ENCODE measurements at regions not wholly inside any gene's neighbourhood (a gene's known extent, or its start where the extent isn't known, plus 50 kb on each side); places are given as distances from the start of the nearest gene placed in this dataset.
"Not testable (repeated sequence)": the region's sequence is repeated elsewhere in the genome, so short reads cannot be mapped to it uniquely, and the experiment has no call there.

DNA sequence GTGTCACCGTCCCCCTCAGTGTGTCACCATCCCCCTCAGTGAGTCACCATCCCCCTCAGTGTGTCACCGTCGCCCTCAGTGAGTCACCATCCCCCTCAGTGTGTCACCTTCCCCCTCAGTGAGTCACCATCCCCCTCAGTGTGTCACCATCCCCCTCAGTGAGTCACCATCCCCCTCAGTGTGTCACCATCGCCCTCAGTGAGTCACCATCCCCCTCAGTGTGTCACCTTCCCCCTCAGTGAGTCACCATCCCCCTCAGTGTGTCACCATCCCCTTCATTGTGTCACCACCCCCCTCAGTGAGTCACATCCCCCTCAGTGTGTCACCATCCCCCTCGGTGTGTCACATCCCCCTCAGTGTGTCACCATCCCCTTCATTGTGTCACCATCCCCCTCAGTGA is 486.1 kb upstream of the SALL3 start:
- DNase-seq: not testable (repeated sequence)

DNA sequence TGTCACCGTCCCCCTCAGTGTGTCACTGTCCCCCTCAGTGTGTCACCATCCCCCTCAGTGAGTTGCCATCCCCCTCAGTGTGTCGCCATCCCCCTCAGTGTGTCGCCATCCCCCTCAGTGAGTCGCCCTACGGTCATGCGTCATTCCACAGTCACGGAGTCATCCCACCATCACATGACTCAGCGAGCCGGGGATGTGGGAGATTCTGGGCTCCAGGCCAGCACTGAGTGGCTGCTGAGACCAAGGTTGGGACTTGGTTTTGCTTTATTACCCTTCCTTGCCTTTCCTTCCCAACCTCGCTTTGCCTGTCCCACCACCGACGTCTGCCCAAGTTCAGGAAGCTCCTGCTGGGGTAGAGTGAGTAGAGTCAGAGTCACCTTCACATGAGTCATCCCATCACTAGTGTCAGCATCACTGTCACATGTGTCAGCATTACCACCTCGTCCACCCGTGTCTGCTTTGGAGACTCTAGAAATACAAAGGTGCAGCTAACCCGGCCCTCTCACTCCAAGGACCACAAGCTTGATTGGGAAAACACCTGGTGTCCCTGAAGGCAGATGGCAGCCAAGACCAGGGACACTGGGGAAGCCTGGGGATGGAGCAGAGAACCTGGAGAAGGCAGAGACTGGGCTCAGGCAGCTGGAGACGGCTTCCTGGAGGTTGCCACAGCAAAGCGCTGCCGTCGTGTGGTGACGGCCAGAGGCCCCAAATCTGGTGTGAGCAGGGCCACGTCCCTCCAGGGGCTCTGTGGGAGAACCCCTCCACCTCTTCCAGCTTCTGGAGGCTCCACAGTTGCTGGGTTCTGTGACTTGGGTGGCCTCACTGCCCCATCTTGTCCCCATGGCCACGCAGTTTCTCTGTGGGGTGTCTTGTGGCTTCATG is 485.2 kb upstream of the SALL3 start:
- no peak for DNase-seq

DNA sequence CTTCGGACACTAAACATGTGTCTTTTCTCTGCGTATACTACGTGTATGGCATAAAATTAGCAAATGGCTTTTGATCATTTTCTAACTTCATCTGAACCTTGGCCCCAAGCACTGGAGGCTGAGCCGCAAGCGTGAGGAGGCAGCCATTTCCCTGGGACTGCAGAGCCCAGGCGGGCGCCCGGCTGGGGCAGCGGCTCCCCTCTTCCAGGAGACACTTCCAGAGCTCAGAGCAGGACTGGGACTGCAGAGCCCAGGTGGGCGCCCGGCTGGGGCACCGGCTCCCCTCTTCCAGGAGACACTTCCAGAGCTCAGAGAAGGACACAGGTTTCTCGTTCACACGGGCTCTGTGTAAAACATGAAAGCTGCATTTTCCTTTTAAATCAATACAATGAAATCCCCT is 484.1 kb upstream of the SALL3 start:
- DNase-seq: no peak

DNA sequence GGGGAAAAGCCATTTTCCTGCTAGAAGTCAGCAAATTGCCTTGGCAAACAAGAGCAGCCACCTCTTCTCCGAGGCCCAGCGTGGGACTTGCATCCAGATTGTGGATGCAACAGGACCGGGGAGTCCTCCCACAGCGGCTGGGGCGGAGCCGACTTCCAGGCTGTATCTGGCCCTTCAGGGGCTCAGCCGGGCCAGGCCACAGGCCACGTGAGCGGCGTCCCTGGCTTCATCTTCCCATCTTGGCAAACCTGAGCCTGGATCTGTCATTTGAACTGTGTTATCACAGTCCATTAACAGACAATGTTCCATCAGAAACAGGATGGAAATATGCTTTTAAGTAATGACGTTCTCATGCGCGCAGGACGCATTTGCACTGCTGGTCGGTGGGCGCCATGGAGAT is 483.5 kb upstream of the SALL3 start:
- no peak for DNase-seq

DNA sequence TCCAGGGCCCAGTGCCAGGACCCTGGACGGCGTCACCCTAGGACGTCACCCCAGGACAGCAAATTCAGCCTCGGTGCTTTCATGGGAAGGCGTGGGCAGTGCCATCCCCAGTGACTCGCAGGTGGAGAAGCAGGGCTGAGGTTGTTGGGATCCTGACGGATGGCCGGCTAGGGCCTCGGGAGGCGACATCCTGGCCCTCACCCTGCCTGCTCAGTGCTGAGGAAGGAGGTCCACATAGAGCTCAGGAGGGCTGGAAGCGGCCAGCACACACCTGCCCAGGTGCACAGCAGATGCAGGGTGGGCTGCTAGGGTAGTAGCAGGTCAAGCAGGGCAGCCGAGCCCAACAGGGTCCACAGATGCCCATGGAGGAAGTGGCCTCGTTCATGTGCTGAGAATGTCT is 482.0 kb upstream of the SALL3 start:
- DNase-seq: no peak

DNA sequence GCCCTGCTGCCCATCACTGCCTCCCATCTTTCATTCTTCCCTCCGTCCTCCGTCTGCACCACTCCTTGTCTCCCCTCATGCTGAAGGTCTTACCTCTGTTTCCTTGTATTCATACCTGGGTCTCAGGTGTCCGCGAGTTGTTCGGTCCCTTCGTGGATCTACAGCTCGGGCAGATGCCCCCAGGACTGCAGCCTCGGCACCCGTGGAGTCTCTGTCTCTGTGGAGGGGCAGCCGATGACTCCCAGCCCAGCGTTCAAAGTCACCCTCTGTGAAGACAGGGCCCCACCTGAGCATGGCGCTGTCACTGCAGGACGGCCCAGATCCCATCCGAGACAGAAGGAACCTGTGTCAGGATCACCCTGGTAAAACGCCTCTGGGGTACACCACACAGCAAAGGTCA is 480.0 kb upstream of the SALL3 start:
- no peak for DNase-seq

DNA sequence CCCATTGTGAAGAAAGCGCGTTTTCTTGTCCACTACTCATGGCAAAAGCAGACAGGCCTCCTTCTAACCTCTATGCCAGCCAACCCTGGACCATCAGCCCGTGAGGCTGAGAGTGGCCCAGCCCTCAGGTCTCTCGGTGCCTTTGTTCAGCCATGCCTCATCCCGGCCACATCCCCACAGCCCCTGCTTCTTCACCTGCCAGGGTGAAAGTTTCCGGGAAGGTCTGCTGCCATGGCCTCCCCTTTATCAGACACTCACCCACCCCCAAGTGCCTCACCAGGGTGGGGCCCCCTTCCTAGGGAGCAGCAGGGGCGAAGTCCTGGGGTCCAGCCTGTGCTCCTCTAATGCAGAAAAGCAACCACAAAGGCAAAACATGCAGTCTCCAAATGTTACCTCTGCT is 478.4 kb upstream of the SALL3 start:
- DNase-seq: no peak

DNA sequence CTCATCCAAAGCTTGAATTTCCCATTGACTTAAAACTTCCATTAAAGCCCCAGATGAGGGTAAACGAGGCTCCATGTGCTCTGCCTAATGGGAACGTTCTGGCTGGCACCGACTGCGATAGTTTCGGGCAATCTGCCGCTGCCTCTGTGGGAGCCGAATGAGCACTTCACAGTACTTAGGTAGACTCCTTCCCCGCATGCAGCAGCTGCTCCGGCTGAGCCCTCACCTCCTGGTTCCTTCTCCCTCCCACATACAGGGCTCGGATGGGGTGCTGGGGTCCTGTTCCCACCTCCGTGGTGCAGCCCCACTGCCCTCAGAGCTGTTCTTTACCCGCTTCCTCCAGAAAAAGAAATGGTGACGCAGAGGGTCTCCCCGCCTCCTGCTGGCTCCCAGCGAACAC is 476.5 kb upstream of the SALL3 start:
- no peak for DNase-seq

DNA sequence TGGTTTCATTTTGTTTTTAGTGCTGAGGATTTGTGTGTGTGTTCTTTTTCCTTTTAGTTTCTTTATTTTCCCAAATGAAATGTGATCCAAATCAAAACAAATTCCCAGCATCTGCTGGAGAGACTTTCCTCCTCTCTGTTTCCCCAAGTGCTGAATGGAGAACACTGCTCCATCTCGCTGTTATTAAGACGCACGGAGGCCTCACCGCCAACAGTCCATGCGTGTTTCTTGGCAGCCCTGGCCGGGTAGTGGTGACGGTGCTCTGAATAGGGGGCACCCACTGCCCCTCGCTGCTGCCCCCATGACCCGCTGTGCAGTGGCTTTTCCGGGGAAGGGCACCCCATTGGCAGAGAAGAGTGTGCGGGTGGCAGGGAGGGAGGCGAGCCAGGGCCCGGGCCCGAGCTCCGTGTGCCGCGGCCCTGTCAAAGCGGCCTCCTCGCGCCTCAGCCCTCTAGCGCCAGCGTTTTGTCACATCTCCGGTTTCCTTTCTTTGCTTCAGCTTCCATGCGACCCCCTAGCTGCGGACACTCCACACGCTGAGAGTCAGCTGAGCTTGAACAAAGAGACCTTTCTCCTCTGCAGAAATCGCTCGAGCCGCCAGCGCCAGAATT is 473.7 kb upstream of the SALL3 start:
- no peak for DNase-seq

DNA sequence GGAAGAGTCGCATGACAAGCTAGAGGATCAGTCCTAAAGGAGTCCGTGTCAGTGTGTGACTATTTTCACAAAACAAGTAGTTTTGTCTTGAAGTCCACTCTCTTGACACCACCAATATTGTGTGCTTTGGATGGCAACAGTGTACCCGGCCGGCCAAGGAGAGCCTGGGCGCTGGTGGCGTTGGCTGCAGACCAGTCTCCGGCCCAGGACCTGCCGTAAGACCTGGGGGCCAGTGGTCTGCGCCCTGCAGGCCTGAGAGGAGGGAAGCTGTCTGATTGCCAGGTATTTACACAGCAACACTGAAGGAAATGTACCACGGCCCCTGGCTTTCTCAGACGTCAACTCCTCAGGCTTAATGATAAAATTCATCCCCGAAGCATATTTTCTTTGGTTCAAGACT is 472.4 kb upstream of the SALL3 start:
- no peak for DNase-seq

DNA sequence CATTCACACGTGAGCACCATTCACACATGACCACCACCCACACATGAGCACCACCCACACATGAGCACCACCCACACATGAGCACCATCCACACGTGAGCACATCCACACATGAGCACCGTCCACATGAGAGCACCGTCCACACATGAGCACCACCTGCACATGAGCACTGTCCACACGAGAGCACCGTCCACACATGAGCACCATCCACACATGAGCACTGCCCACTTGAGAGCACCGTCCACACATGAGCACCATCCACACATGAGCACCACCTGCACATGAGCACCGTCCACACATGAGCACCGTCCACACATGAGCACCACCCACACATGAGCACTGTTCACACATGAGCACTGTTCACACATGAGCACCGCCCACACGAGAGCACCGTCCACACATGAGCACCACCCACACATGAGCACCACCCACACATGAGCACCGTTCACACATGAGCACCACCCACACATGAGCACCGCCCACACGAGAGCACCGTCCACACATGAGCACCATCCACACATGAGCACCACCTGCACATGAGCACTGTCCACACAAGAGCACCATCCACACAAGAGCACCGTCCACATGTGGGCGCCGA is 471.3 kb upstream of the SALL3 start:
- not testable (repeated sequence) for DNase-seq

DNA sequence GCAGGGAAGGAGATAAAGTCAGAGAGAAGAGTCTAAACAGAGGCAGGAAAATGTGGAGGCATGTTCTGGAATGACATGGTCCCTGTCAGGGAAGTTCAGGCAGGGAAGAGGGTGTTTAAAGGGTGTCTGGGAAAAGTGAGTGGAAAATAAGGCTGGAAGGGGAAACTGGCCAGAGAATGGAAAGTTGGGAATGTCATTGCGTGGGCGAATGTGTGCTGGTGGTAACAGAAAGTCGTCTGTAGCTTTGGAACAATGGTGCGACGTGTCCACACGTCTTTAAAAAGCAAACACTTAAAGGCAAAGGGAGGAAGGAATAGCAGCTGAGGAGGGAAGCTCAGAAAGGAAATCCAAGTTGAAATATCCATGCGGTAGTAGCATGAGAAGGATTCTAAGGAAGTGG is 469.5 kb upstream of the SALL3 start:
- no peak for DNase-seq

DNA sequence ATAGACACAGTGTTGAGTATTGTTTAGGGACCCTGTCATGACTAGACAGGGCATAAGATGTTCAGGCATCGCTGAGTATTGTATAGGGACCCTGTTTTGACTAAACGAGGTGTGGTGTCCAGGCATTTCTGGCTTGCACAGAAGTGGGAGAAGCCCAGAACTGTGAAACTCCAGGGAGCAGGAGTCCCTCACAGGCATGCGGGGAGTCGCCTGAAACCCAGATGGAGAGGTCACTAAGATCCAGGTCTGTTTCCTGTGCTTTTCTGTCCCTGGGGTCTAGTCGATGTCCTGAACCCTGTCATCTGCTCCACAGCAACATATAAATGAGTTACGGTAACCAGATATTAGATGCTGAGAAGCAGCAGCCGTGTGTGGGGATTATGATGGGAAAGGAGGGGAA is 469.0 kb upstream of the SALL3 start:
- DNase-seq: no peak

DNA sequence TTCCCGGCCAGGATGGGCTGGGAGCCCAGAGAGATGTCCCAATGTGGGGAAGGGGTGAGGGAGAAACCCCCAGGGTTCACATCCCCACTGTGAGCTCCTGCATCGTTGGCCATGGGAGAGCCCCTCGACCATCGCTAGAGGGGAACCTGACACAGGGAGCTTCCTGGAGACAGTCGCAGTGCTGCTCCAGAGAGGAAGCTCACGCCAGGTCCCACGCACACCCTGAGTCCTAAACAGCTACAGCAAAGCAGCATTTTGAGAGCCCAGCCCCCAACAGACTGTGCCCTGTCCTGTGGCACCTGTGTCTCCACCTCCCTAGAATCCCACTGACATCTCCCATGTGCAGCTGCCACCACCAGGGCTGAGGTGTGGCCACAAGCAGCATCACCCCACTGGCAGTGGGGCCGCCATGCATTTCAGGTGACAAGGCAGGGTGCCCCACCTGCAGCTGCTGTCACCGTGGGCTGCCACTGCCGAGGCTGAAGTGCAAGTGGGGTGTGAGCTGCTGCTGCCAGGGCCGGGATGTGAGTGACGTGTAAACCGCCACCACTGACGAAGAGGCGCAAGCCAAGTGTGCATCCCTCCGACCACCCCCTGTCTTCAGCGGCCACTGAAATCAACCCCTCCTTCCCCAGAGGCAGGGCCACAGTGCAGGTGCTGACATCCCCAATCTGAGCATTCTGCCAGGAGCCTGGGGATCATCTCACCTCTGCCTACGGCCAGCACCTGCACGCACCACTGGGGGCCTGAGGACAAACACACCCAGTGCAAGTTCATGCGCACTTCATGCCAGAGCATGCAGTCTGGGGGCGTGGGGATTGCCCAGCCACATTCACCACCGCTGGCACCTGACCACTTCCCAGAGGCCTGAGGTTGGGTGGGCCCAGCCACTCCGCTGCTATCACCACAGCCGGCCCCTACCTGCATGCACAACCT is 467.7 kb upstream of the SALL3 start:
- peak; percentile 28 for DNase-seq

DNA sequence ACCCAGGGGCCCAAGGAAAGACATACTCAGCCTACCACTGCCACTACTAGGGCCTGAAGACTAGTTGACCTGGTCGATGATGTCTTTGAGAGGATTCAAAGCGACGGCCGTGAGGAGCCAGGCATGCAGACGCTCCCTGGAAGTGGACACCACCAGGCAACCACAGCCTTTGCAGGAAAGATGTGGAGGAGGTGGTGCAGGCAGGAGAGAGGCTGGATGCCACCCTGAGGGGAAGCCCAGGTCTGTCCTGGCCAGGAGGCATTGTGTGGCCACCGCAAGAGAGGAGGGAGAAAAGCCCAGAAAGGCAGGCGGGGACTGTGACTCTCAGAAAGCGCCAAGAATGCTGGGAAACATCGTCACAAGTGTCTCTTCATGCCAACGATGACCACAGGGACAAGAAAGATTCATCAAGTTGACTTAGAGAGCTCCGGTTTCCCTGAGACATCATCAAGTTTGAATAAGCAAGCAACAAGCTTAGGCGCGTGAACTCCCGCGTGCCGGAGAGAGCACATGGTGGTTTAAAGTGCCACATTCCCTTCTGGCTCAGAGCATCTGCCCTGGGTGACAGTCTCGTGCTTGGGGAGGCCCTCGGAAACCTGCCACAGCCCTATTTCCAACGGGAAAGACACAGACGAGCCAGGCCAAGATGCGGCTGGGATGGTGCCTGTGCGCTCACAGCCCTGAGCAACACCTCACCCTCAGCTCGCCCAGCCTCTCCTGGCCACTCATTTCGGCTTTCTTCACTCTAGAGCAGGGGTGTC is 464.5 kb upstream of the SALL3 start:
- DNase-seq: peak; percentile 19

DNA sequence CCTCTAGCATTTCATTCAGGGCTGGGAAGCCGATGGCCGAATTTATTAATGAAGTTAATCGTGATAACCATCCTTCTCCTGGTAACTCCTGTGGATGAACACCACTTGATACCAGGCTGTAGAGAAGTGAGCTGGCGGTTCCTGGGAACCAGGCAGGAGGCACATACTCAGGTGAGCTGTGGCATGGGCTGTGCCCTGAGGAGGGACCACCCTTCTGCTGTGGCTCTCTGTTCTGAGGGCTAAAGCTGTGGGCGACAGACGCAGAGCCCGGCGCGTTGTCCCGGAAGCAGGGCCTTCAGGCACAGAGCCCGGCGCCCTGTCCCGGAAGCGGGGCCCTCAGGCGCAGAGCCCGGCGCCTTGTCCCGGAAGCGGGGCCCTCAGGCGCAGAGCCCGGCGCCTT is 462.3 kb upstream of the SALL3 start:
- DNase-seq: no peak

DNA sequence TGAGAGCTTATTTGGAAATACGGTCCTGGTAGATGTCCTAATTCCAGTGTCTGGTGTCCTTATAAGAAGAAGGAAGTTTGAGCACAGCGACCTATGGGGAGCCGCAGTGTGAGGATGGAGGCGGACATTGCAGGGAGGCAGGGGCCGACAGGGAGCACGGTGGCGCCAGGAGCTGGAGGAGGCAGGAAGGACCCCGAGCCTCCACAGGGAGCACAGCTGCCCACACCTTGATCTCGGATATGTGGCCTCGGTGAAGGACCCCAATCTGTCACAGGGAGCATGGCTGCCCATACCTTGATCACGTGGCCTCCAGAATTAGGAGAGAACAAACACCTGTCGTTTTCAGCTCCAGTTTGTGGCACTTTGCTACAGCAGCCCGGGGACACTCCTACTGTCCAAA is 461.6 kb upstream of the SALL3 start:
- DNase-seq: no peak

DNA sequence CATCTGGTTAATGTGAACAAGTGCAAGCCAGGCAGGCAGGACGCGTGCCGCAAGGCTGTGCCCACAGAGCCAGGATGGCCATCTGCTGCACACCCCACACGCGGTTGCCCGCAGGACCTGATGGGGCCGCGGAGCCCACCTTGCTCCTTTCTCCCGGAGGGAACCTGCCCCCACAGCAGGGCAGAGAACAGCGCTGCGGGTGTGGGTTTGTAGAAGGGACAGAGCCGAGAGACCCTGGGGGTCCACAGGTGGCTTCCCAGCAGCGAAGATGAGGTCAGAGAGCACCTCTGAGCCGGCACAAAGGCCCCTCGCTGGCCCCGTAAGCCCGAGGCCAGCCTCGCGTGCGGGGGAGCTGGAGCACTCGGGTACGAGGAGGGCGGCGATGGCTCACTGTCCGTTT is 460.8 kb upstream of the SALL3 start:
- no peak for DNase-seq

DNA sequence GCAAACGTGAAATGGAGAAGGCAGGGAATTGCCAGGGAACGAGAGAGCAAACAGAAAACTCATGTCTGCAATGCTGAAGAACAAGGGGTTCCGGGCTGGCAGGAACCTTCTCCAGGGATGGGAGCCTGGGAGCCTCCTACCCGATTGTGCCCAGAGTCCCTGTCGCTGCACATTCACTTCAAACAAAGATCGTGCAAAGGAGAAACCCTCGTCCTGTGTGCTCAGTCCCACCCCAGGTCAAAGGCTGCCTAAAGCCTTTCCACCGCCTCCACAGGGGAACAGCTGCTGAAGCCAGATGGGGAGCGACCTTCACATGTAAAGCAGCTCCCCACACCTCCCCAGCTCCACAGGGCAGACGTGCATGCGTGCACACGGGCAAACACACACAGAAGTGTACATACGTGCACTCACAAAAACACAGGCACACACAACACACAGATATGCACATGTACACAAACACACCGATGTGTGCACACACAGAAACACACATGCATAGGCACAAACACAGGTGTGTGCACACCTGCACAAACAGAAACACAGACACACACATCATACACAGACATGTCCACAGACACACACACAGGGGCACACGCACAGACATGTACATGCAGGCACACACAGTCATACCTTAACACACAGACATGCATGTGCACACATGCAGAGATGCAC is 460.1 kb upstream of the SALL3 start:
- no peak for DNase-seq

DNA sequence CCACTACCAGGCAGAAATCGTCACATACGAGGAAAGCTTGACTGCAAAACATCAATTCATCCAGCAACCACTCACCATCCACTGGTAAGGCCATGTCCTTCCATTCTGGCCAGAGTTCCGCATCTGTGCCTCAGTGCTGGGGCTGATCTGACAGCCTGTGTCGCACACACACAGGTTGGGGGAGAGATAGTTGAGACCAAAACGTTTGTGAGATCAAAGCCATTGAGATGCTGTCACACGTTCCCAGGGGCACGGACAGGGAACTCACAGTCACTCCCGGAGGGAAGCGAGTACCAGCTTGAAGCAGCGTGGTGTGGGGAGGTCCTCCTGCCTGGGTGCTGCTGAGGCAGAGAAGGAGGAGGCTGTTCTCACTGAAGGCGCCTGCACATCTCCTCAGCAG is 458.5 kb upstream of the SALL3 start:
- DNase-seq: no peak

DNA sequence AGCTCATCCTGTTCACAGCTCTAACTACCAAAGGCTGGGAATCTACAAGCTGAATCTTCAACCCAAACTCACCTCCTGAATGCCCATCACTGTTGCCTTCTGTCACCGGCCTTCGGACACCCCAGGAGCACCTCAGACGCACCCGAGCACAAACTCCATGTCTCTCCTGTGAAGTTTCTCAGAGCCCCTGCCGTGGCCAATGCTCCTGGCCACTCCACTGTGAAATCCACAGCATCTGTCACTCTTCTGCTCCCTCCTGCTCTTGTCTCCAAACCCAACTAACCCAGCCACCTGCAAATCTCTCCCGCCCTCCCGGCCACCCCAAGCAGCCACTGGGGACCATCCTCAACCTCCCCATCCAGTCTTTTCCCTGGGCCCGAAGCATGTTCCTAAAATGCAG is 457.9 kb upstream of the SALL3 start:
- DNase-seq: no peak

DNA sequence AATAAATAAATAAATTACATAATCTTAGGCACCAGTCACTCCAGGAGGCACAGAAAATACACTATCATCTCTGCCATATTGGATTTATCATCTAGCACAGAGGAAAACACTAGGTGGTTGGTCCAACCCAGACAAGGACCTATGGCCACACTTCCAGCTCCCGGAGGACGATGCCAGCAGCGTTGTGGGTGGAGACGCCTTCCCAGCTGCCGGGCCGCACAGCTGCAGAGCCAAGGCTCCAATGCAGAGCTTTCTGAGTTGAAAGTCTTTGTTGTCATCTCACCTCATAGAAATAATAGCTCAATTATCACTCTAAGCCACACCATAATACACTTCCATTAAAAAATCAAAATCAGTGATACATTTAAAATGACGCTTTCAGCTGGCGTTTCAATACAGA is 457.1 kb upstream of the SALL3 start:
- DNase-seq: no peak

All from activated CD8-positive, alpha-beta memory T cell treated with anti-CD3 and anti-CD28 coated beads for 24 hours (primary cell).